ENCODE measurements at regions not wholly inside any gene's neighbourhood (a gene's known extent, or its start where the extent isn't known, plus 50 kb on each side); places are given as distances from the start of the nearest gene placed in this dataset.

DNA sequence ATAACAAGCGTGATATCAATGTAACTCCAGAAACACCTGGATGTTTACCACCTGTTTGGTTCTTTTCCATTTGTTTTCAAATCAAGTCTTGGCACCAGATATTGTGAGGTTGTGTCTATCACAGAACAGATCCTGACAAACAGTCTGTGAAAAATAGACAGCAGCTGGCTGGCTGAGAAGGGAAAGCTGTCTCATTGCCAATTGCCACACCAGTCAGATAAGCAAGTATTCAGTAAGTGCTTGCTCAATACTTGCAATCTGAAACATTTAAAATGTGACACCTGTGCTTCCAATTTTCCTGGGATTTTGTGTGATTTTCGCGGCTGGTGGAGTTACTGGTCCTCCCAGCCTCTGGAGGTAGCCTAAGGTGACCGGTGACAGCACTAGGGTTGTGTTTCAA lies 147.9 kb upstream of the MYO3A start:
- H3K27ac Mint-ChIP-seq, result no peak overlapping the region
- Histone ChIP-seq H3K79me2 (ENCODE audit: low read depth) (no peaks in the 10 kb centered on the region), H3K27ac (no peak overlapping the region)

DNA sequence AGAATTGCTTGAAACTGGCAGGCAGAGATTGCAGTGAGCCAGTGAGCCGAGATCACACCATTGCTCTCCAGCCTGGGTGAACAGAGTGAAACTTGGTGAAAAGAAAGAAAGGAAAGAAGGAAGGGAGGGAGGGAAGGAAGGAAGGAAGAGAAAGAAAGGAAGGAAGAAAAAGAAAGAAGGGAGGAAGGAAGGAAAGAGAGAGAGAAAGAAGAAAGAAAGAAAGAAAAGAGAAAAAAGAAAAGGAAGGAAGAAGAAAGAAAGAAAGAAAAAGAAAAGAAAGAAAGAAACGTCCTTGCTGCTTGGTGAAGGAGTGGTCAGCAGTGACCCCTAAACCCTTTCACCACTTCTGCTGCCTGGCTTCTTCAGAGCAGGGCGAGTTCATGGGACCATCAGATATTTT lies 147.1 kb upstream of the MYO3A start:
- H3K36me3 ChIP-seq, result no peaks in the 10 kb centered on the region
- Mint-ChIP-seq H3K27me3 (ENCODE audit: insufficient read depth, low read depth) (peaks cover 2% of the 10 kb centered on the region), H3K27ac (no peak overlapping the region), H3K4me3 (no peak overlapping the region), H3K4me1 (no peaks in the 10 kb centered on the region), H3K36me3 (no peaks in the 10 kb centered on the region), H3K9me3 (no peaks in the 10 kb centered on the region)
- H3K4me1 ChIP-seq, result no peaks in the 10 kb centered on the region
- TF ChIP-seq, protein P1, sequence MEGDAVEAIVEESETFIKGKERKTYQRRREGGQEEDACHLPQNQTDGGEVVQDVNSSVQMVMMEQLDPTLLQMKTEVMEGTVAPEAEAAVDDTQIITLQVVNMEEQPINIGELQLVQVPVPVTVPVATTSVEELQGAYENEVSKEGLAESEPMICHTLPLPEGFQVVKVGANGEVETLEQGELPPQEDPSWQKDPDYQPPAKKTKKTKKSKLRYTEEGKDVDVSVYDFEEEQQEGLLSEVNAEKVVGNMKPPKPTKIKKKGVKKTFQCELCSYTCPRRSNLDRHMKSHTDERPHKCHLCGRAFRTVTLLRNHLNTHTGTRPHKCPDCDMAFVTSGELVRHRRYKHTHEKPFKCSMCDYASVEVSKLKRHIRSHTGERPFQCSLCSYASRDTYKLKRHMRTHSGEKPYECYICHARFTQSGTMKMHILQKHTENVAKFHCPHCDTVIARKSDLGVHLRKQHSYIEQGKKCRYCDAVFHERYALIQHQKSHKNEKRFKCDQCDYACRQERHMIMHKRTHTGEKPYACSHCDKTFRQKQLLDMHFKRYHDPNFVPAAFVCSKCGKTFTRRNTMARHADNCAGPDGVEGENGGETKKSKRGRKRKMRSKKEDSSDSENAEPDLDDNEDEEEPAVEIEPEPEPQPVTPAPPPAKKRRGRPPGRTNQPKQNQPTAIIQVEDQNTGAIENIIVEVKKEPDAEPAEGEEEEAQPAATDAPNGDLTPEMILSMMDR (IDR thresholded peaks at IDR 0.05), result no peak
- no peak for TF ChIP-seq EZH2phosphoT487 (IDR thresholded peaks at IDR 0.05)
- TF ChIP-seq EZH2 (IDR thresholded peaks at IDR 0.05), result no peak
- DNase-seq (ENCODE audit: low spot score), result no peak
- H3F3A ChIP-seq (ENCODE audit: low read depth), result no peaks in the 10 kb centered on the region
- H3K27me3 ChIP-seq, result no peaks in the 10 kb centered on the region
- H3K79me2 ChIP-seq (ENCODE audit: low read depth), result no peaks in the 10 kb centered on the region
- no peak overlapping the region for H3K4me3 ChIP-seq
- H3K4me2 ChIP-seq, result no peak overlapping the region
- H2AFZ ChIP-seq (replicated peaks), result no peak overlapping the region
- no peaks in the 10 kb centered on the region for H3K9me3 ChIP-seq (ENCODE audit: low read depth)
- no peaks in the 10 kb centered on the region for H4K20me1 ChIP-seq (ENCODE audit: low read depth)
- no peak overlapping the region for H3K9ac ChIP-seq
- no peak overlapping the region for H3K27ac ChIP-seq

More for the DNA sequence above, 147.9 kb upstream of the MYO3A start:
- no peak overlapping the region for H3K4me2 ChIP-seq
- no peak overlapping the region for H3K9ac ChIP-seq
- Mint-ChIP-seq H3K36me3 (no peaks in the 10 kb centered on the region), H3K4me3 (no peak overlapping the region), H3K4me1 (no peaks in the 10 kb centered on the region), H3K9me3 (no peaks in the 10 kb centered on the region), H3K27me3 (ENCODE audit: insufficient read depth, low read depth) (peaks cover 2% of the 10 kb centered on the region)
- TF ChIP-seq EZH2phosphoT487 (IDR thresholded peaks at IDR 0.05) (no peak), EZH2 (IDR thresholded peaks at IDR 0.05) (no peak)
- TF ChIP-seq, protein P1 (IDR thresholded peaks at IDR 0.05), result no peak
- H3K4me3 ChIP-seq, result no peak overlapping the region
- no peaks in the 10 kb centered on the region for H3K4me1 ChIP-seq
- no peak overlapping the region for H2AFZ ChIP-seq (replicated peaks)
- no peaks in the 10 kb centered on the region for H3K27me3 ChIP-seq
- no peaks in the 10 kb centered on the region for H3F3A ChIP-seq (ENCODE audit: low read depth)
- H3K9me3 ChIP-seq (ENCODE audit: low read depth), result no peaks in the 10 kb centered on the region
- H4K20me1 ChIP-seq (ENCODE audit: low read depth), result no peaks in the 10 kb centered on the region
- no peaks in the 10 kb centered on the region for H3K36me3 ChIP-seq
- no peak for DNase-seq (ENCODE audit: low spot score)

DNA sequence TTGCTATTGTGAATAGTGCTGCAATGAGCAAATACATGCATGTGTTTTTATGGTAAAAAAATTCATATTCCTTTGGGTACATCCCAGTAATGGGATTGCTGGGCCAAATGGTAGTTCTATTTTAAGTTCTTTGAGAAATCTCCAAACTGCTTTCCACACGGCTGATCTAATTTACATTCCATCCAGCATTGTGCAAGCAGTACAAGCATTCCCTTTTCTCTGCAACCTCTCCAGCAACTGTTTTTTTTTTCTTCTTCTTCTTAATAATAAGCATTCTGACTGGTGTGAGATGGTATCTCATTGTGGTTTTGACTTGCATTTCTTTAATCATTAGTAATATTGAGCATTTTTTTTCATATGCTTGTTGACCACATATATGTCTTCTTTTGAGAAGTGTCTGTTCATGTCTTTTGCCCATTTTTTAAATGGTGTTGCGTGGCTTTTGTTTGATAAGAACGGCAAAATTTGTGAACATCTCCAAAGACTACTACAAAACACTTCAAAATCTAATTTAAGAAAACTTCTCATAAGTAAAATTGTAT lies 136.1 kb upstream of the MYO3A start:
- Histone ChIP-seq H3K79me2 (ENCODE audit: low read depth) (no peaks in the 10 kb centered on the region), H3K4me1 (peaks cover 16% of the 10 kb centered on the region), H3K9ac (no peak overlapping the region), H3K27ac (no peak overlapping the region), H4K20me1 (ENCODE audit: low read depth) (no peaks in the 10 kb centered on the region), H2AFZ (replicated peaks) (no peak overlapping the region), H3K4me3 (no peak overlapping the region), H3K4me2 (no peak overlapping the region), H3K27me3 (no peaks in the 10 kb centered on the region), H3K9me3 (ENCODE audit: low read depth) (no peaks in the 10 kb centered on the region), H3F3A (ENCODE audit: low read depth) (no peaks in the 10 kb centered on the region), H3K36me3 (no peaks in the 10 kb centered on the region)
- Mint-ChIP-seq H3K27me3 (ENCODE audit: insufficient read depth, low read depth) (no peaks in the 10 kb centered on the region), H3K27ac (no peak overlapping the region), H3K4me1 (peaks cover 4% of the 10 kb centered on the region), H3K4me3 (no peak overlapping the region), H3K9me3 (peaks cover 6% of the 10 kb centered on the region), H3K36me3 (no peaks in the 10 kb centered on the region)
- no peak for TF ChIP-seq EZH2phosphoT487 (IDR thresholded peaks at IDR 0.05)
- TF ChIP-seq, protein P1 (IDR thresholded peaks at IDR 0.05), result no peak
- no peak for TF ChIP-seq EZH2 (IDR thresholded peaks at IDR 0.05)
- DNase-seq (ENCODE audit: low spot score), result no peak

Measured in neural progenitor cell (in vitro differentiated cells).